NCI-H345 (cell line): ENCODE measurements at regions not wholly inside any gene's neighbourhood (a gene's known extent, or its start where the extent isn't known, plus 50 kb on each side); places are given as distances from the start of the nearest gene placed in this dataset.
"Not testable (repeated sequence)": the region's sequence is repeated elsewhere in the genome, so short reads cannot be mapped to it uniquely, and the experiment has no call there.

Source experiments
- DNase-seq: peaks from one replicate; lab custom pipeline; 2025; lab: John Stamatoyannopoulos, UW

DNA sequence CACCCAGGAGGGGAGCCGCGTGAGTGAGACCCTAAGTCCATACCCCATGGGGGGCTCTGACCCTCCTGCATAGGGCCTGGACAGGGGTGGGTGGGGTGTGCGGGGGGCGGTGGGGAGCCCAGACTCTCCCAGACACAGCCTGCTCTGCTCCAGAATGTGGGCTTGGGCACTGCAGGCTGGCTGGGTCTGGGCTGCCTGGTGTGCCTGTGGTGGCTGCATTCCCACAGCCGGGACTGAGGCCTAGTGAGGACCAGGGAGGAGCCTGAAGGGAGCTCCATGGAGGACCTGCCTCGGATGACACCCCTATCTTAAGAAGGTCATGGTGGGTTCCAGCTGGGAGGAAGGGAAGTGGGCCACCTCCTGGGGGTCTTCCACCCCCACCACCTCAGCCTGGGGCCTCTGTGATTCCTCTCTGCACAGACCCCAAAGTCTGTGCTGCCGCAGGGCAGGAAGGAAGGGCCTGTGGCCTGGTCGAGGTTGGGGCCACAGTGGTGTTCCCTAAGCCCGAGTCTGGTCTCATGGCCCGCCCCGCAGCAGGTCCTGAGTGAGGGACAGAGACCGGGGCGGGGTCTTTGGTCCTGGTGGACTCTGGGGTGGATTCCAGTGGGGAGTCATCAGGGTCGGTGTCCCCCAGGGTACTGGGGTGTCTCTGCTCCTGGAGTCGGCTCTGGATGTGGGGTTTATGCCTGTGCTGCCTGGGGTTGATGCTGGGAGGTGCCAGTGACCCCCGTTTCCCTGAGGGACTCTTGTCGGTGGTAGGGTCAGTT lies 392.3 kb downstream of the TMEM121 start:
- no peak for DNase-seq

DNA sequence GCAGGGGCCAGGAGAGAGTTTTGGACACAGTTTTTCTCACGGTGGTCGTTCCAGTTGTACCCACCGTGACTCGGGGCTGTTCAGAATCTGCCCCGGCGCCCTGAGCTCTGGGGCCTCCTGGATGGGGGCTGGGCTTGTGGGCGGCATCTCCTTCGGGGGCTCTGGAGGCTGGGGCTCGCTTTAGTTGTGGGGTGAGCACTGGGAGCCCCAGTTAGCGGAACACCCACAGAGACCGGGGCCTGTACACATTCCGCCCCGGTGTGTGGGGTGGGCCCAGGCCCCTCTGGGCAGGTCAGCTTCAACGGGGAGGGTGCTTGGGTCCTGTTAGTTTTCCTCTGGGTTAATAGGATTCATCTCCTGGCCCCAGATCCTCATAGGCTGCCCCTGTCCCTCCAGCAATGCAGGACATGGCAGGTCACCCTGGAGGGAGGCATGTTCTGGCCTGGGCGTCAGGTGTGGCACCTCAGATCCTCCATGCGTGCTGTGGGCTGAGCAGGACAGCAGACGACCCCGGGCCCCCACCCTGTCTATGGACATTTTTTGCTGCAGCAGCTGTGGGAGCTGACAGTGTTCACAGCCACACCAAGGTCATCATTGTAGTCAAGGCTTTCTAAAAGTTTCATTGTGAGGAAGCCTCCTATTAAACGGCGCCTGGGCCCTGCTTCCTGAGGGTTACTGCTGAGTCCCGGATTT lies 393.2 kb downstream of the TMEM121 start:
- no peak for DNase-seq

DNA sequence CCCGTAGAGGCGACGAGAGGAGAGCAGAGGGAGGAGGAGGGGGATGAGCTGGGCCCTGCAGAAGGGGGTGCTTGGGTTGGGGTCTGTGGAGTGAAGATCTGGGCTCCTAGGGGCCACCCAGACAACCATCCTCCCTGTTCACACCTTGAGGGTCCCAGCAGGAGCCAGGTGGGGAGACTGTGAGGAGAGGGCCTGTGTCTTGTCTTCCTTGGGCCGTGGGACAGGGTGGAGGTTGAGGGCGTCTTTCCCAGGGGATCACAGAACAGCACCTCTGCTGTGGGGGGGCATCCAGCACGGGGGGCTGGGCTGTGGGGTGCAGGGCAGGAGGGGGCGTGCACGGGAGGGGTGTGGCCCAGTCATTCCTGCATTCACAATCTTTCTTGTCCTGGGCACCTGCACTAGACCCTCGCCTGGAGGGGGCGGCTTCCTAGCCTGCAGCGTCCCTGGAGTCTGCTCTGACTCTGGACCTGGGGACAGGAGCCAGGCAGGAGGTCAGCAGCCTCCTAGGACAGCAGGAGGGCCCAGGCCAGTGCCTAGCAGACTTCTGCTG lies 393.8 kb downstream of the TMEM121 start:
- DNase-seq = not testable (repeated sequence)

DNA sequence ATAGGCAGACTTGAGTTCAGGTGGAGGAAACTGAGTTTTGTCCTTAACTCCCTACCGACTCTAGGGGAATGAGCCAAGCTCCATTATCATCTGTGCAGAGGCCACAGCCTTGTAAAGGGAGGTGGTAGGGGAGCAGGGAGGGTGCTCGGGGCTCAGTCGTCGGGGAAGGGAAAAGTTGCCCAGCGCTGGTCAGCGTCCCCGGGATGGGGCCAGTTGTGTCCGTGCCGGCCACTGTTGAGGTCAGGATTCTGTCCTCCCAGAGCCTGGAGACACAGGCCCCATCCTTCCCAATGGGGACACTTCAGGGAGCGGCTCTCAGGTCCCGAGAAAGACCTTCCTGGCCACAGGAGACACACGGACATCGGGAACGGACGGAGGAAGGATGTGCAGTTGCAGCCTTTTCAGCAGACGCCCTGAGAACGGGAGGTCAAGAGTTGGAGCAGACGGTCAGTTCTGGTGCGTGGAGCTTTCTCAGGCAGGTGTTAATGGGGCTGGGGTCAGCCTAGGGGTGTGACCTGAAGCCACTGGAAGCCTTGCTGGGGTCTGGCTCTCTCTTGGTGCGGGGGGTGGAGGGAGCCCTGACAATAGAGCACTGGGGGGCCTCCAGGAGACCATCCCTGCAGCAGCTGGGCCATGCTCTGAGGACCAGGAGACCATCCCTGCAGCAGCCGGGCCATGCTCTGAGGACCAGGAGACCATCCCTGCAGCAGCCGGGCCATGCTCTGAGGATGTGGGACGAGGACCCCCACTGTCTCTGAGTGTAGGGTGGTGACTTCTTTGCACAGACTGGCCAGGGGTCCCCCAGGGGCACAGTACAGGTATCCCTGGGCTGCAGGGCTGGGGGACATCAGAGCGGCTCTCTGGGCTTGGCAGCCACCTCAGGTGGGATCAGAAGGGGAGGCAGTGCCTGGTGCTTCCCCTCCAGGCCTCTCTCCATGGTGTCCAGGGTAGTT lies 394.7 kb downstream of the TMEM121 start:
- DNase-seq = not testable (repeated sequence)

DNA sequence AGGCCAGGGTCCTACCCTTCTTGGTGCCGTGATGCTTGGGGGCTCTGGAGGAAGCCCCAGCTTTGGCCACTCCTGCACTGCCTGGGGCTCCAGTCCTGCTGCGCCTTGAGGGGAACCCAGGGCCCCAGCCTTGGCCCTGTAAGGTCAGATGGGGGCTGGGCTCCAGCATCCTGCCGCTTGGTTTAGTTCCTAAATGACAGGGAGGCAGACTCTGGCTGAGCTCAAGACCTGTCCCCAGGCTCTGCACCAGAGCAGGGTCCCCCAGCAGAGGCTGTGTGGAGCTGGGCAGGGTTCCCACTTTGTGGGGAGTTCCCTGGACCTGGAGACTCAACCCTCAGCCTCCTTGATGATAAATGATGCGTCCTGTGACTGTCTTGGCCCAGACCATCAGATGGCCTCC lies 395.4 kb downstream of the TMEM121 start:
- DNase-seq = not testable (repeated sequence)

DNA sequence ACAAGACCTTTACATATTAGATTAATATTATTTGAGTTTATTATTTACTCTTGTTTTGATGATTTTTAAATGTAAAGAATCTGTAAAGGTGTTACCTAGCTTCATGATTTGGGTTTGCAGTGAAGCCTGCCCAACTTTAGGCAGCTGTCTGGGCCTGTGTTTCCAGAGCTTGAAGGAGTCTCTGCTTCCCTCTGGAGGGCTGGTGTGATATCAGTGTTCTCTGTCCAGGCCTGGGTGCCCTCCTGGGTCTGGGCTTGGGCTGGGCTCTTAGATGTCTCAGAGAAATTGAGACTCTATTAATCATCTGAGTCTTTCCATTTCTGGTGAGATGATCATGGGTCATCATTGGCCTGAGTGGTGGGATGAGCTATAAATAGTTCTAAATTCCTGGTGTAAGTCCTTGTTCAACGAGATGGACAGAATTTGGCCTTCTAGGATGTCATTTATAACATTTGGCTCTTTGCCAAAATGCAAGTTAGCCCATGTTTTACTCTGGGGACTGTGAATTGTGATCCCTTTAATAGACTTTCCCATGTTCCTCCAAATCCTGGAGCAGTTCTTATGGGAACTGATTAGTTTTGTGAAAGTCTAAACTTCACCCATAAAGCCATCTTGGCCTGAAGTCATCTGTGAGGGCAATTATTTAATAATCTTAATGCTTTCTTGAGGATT lies 397.3 kb downstream of the TMEM121 start:
- DNase-seq = not testable (repeated sequence)

DNA sequence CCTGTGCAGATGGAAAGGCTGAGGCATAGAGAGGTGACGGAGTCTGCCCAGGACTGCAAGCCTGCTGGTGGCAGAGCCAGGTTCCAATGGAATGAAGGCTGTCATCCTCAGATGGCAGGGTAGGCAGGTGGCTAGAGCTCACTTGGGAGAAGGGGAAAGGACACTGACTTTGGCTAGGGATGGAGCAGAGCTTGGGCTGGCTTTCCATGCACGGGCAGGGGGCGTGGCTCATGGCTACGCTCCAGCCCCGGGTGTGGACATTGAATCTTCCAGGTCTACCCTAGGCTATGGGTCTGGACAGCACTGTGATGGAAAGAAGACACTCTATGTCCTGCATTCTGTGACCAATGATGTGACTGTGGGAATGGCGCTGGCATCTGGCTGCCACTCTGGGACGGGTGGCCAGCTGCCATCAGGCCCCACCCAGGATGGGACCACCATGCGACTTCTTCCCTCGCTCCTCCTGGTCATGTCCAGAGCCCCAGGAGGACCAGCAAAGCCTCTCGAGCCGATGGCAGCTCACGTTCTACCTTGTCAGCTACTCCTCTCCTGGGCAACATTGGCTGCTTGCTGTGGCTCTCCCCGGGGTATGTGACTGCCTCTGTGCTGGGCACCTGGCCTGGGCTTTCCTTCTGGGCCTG lies 398.7 kb downstream of the TMEM121 start:
- DNase-seq = no peak

DNA sequence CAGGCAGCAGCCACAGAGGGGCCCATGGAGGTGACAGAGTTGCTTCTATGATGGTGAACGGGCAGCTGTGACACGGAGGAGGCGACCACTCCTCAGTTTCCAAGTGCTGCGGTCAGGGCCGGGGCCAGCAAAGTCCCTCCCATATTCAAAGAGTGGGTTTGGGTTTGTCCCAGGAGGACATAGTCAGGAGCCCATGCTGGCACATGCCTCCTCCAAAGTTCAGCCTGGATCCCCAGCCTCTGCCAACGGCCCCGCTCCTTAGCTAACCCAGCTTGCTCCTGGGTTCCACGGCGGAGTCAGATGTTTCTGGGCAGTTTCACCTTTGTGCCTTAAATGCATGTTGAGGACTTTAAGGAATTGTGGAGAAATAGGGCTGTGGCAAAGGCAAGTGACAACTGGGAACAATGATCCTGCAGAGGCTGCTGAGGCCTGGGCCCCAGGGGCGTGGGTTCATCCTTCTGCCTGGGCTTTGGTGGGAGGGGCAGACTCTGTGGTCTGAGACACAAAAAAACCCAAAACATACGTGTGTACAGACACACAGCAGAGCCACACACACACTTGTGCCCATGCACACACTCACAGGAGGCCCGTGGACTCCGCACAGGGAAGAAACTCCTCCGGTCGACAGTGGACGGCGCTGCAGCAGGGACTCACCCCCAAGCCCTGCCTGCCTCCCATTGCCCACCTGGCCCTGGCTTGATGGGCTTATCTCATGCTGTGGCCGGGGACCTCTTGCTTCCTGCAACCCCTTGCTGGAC lies 399.4 kb downstream of the TMEM121 start:
- no peak for DNase-seq

DNA sequence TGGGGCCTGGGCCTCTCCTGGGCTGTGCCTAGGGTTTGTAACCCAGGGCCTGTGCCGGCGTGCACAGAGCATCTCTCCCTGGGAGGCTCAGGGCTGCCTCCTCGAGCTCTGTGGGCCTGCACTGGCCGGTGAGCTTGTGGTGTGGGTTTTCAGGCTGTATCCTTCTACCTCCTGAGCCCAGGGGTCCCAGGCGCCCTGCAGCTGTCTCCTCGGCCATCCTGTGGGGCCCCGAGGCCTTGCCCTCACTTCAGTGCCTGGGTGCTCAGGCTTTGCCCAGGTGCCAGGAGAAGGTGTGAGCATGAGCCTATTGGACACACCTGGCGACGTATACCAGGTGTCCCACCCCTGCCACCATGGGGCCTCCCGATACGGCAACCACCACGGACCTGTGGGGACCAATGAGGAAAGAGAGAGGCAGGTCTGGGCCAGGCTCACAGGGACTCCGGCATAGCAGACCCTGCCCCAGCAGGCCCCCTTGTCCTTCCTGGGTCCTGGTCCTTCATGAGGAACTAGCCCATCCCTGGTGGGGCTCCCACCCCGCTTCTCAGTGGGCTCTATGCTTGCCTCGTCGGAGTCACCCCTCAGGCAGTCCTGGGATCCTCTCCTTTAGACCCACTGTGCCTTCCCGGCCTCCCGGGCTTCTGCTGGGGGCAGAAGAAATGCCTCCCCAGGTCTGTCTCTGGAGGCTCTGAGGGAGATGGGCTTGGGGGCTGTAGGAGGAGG lies 400.2 kb downstream of the TMEM121 start:
- DNase-seq = no peak

DNA sequence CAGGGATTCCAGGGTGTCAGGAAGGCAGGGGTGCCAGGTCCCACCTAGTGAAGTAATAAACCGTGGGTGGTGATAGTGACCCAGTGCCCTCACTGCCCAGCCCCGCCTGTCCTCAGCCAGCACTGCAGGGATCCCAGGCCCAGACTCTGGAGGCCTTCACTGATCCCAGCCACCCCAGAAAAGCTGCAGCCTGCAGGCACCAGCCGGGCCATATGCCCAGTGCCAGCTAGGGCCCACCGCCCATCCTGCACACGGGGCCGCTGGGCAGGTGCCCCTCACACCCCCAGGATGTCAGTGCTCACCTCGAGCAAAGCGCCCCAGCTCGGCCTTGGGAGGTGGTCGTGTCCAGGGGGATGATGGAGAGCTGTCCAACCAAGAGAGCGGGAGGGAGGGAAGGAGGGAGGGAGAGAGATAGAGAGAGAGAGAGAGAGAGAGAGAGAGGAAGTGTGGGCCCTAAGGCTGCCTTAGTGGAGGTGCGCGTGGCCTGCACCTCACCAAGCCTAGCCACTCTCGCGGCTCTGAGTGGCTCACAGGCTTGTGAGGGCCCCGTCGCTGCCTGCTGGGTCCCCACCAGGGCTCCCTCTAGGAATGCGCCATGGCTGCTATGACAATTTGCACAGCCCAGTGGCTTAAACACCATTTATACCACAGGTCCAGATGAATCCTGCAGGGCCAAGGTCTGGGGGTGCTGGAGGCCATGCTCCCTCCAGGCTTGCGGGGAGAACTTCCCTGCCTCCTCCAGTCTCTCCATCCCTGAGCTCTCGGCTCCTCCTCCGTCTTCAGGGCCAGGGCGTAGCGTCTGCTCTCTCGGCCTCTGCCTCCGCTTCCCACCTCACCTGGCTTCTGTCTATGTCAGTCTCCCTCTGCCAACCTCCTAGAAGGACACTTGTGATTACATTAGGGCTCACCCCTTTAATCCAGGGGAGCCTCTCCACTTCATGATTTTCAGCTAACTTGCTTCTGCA lies 401.0 kb downstream of the TMEM121 start:
- DNase-seq = no peak

DNA sequence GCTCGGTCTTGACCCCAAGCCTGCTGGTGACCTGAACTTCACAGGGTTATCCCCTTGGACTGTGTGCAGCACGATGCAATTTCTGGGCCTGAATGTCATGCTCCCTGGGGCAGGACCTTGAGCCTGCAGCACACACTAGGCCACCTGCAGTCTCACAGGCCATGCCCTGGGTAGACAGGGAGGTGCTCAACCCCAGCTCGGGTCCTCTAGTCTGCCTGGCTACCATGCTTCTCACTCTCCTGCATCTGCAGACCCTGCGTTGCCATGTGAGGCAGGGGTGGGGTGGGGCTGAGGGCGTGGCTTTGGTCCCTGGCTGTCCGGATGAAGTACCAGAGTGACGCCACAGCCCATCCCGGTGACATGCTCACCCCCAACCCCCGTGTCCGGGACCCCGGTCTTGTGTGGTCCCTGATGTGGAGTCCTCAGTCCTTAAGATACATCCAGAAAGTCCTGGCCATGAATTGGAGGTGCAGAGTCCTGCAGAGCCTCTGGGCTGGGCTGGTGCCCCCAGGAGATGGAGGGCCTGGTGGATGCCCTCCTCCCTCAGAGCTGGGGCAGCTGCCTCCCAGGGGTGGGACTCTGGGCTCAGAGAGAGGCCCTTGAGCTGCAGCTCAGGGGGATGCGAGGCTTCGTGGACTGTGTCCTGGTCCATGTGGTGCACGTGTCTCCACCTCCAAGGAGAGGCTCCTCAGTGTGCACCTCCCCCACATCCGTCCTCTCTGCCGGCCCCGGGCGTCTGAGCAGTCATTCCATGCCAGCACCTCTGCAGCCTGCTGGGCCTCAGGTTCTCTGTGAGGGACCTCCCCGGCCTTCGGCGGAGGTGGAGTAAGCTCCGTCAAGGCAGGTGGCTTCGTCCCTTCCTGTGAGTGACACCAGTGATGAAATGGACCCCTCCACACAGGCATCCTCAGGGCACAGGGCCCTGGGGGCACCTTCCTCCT lies 402.1 kb downstream of the TMEM121 start:
- DNase-seq = not testable (repeated sequence)

DNA sequence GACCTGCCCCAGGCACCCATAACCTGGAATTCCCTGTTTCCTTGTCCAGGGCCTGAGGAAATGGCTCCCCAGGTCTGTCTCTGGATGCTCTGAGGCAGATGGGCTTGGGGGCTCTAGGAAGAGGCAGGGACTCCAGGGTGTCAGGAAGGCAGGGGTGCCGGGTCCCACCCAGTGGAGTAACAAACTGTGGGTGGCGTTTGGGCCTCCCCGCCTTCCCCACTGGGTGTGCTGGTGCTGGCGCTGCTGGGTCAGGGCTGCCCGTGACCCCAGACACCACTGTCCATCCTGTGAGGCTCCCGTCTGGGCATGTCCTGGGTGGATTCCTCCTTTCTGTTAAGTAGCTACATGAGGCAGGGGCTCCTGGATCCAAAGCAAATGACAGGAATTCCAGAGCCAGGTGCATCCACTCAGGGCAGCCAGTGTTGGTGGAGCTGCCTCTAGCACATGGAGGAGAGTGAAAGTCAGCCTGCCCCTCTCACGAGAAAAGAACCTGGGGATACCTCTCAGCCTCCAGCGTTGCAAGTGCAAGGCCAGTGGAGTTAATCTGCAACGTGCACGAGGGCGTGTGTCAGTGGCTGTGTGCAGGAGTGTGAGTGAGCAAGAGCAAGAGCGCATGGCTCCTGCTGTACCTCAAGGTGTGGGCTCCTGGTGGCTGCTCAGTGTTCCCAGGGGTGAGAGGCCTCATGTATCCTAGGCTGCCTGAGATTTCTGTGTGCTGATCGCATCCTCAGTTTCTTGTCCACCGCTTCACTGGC lies 403.1 kb downstream of the TMEM121 start:
- no peak for DNase-seq

DNA sequence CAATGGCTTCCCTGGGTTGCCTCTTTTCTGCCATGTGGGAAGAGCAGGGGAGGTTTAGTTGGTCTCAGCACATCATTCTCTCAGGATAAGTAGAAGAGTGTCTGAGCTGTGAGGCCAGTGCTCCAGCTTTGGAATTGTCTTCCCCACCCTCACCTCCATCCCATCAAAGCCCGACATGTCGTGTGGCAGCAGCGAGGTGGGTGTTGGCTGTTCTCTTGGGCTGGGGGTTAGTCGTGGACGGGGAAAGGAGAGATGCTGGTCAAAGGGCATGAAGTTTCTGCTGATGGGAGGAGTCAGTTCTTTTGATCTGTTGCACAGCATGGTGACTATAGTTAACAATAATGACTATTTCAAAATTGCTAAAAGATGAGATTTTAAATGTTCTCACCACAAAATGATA lies 404.2 kb downstream of the TMEM121 start:
- DNase-seq = no peak

DNA sequence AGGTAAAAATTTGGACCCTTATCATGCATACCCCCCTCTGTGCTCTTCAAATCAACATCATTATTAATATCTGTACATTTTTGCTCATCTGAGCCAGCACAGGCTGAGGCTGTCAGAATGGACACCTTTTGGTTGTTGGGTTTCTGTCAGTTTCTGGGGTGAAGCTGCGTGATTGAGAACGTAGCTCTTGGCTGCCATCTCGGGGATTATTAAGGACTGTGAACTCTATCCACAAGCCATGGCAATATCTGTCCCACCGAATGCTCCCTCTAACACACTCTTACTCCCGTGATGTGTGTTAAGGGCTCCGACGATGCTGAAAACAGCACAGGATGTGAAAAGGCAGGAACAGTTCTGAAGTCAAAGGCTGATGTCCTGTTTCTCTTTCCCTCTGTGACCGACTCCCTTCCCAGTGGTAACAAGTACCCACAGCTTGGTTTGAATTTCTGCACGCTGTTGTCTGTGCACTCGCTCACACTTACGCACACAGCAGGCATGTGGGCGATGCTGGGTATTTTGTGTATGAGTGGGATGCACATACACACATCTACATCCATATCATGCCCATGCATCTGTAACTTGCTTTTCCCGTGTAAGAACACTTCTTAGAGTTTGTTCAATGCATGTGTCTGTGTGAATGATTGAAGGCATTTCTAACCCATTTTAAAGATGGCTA lies 405.6 kb downstream of the TMEM121 start:
- DNase-seq = no peak

DNA sequence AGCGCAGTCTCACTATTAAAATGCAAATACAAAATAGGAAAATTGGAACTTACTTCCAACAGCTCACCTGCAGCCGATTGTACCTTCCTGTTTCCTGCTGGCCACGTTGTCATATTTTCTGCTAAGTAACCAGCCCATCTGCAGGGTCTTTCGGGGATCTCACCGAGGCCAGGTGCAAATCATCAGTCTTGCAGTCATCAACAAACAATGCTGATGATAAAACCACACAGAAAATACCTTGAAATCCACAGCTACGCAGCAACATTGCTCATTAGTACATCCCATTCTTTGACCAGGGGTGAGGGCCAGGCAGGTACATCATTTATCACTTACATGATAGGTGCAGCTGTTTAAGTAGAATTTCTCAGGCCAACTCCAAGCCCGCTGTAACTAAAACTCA lies 406.9 kb downstream of the TMEM121 start:
- no peak for DNase-seq

DNA sequence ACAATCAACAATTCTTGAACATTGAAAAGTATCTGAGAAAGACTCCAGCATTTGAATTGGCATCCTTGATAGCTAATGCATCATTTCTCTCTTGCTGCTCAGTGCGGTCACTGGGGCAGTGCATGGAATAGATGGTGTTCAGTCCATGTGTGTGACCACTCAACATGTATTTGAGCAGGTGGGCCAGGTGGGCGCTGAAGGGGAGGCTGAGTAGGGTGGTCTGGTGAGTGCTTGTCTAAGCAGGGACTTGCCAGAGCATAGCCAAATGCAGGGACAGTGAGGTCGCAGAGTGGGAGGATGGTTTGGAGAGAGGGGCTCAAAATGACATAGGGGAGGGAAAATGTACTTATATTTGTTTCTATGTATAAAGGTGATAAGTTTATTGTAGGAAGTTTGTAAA lies 409.0 kb downstream of the TMEM121 start:
- DNase-seq = no peak
